ENCODE measurements at regions not wholly inside any gene's neighbourhood (a gene's known extent, or its start where the extent isn't known, plus 50 kb on each side); places are given as distances from the start of the nearest gene placed in this dataset.
"Not testable (repeated sequence)": the region's sequence is repeated elsewhere in the genome, so short reads cannot be mapped to it uniquely, and the experiment has no call there.

DNA sequence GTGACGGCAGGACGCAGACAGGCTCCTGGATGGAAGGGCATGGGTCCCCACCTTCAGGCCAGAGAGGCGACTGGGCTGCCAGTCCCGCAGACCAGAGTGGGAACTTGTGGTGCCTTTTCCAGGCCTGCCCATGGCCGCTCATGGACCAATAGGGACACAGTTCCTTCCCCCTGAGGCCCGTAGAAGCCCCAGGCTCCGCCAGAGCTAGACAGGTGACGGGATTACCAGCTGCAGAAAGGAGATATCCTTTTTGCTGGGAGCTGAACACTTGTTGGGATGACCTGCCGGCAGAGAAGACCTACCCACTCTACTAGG lies 73.6 kb upstream of the RASSF8 start:
- TF ChIP-seq, protein P1, sequence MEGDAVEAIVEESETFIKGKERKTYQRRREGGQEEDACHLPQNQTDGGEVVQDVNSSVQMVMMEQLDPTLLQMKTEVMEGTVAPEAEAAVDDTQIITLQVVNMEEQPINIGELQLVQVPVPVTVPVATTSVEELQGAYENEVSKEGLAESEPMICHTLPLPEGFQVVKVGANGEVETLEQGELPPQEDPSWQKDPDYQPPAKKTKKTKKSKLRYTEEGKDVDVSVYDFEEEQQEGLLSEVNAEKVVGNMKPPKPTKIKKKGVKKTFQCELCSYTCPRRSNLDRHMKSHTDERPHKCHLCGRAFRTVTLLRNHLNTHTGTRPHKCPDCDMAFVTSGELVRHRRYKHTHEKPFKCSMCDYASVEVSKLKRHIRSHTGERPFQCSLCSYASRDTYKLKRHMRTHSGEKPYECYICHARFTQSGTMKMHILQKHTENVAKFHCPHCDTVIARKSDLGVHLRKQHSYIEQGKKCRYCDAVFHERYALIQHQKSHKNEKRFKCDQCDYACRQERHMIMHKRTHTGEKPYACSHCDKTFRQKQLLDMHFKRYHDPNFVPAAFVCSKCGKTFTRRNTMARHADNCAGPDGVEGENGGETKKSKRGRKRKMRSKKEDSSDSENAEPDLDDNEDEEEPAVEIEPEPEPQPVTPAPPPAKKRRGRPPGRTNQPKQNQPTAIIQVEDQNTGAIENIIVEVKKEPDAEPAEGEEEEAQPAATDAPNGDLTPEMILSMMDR (IDR thresholded peaks at IDR 0.05; ENCODE audit: unreplicated experiment in 3 of 3): no peak
- Mint-ChIP-seq H3K27ac (no peak overlapping the region), H3K4me1 (peaks cover 15% of the 10 kb centered on the region), H3K27me3 (ENCODE audit: low read depth) (no peaks in the 10 kb centered on the region), H3K9me3 (peaks cover 10% of the 10 kb centered on the region), H3K36me3 (ENCODE audit: low read depth) (no peaks in the 10 kb centered on the region), H3K4me3 (no peak overlapping the region)

GRCh38 chr12:25886396-25886795 lies 72.1 kb upstream of the RASSF8 start:
- Mint-ChIP-seq H3K4me1 (peaks cover 15% of the 10 kb centered on the region), H3K9me3 (peaks cover 8% of the 10 kb centered on the region), H3K27ac (no peak overlapping the region), H3K27me3 (ENCODE audit: low read depth) (no peaks in the 10 kb centered on the region), H3K36me3 (ENCODE audit: low read depth) (no peaks in the 10 kb centered on the region), H3K4me3 (no peak overlapping the region)
- TF ChIP-seq, protein P1 (IDR thresholded peaks at IDR 0.05; ENCODE audit: unreplicated experiment in 3 of 3): no peak

- Mint-ChIP-seq H3K4me3 (no peak overlapping the region), H3K4me1 (peaks cover 15% of the 10 kb centered on the region), H3K9me3 (peaks cover 3% of the 10 kb centered on the region), H3K27ac (no peak overlapping the region), H3K27me3 (ENCODE audit: low read depth) (no peaks in the 10 kb centered on the region), H3K36me3 (ENCODE audit: low read depth) (no peaks in the 10 kb centered on the region)
- TF ChIP-seq, protein P1 (IDR thresholded peaks at IDR 0.05; ENCODE audit: unreplicated experiment in 3 of 3): no peak
Measured at GRCh38 chr12:25887367-25887766, 71.1 kb upstream of the RASSF8 start.

DNA sequence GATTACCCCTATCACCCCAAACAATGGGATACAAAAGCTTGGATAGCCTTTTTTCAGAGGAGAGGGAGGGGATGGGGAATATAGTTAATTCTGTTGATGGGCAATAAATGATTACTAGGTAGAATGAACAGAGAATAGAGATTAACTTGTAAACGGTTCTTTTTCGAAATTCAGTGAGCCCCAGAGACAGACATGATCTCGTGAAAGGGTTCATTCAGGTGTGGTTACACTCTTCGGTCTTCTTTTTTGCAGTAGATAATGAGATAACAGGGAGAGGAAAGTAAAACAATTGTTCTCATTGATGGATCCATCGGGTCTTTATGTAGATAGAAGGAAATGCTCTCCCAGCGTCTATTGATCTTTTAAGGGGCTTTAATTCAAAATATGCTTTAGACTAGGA lies 69.3 kb upstream of the RASSF8 start:
- TF ChIP-seq, protein P1 (IDR thresholded peaks at IDR 0.05; ENCODE audit: unreplicated experiment in 3 of 3): no peak
- H3K27me3 Mint-ChIP-seq (ENCODE audit: low read depth): no peaks in the 10 kb centered on the region
- H3K4me1 Mint-ChIP-seq: peaks cover 15% of the 10 kb centered on the region
- H3K27ac Mint-ChIP-seq: no peak overlapping the region
- H3K9me3 Mint-ChIP-seq: peaks cover 3% of the 10 kb centered on the region
- H3K36me3 Mint-ChIP-seq (ENCODE audit: low read depth): no peaks in the 10 kb centered on the region
- no peak overlapping the region for H3K4me3 Mint-ChIP-seq

DNA sequence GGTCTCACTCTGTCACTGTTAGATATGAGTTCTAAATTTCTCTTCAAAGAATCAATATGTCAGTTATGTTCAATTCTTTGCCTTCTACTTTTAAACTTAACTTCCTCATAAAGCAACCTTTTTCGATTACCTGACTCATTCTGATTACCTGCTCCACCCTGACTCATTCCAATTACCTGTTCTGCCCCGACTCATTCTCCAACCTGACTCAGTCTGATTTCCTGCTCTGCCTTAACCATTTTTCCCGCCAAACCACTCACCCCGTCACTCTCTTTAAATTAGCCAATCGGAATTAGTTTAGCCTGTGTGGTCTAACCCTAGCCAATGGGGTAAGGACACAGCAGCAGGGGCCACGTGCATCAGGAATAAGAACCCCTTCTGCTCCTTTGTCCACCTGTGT lies 67.4 kb upstream of the RASSF8 start:
- H3K4me3 Mint-ChIP-seq: not testable (repeated sequence)

DNA sequence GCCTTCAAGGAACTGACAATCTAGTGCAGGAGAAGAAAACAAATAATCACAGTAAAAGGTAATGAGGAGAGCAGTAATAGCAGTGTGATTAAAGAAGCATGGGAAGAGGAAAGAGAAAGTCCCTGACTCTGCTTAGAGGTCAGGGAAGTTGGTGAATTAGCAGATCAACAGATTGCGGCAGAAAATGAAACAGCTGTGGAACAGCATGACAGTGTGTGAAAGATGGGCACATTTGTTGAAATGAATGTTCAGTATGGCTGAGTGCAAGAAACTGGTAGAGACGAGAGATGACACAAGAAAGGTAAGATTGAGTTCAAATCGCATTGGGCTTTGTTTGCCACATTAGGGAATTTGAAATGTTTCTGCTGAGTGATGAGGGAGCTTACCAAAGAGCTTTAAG lies 63.7 kb upstream of the RASSF8 start:
- no peak overlapping the region for H3K27ac Mint-ChIP-seq
- no peaks in the 10 kb centered on the region for H3K27me3 Mint-ChIP-seq (ENCODE audit: low read depth)
- no peaks in the 10 kb centered on the region for H3K36me3 Mint-ChIP-seq (ENCODE audit: low read depth)
- H3K4me3 Mint-ChIP-seq: no peak overlapping the region
- peaks cover 9% of the 10 kb centered on the region for H3K9me3 Mint-ChIP-seq
- TF ChIP-seq, protein P1 (IDR thresholded peaks at IDR 0.05; ENCODE audit: unreplicated experiment in 3 of 3): no peak
- H3K4me1 Mint-ChIP-seq: no peaks in the 10 kb centered on the region

More for the DNA sequence above, 67.4 kb upstream of the RASSF8 start:
- peaks cover 15% of the 10 kb centered on the region for H3K4me1 Mint-ChIP-seq
- H3K9me3 Mint-ChIP-seq; H3K27ac Mint-ChIP-seq; H3K27me3 Mint-ChIP-seq (ENCODE audit: low read depth); H3K36me3 Mint-ChIP-seq (ENCODE audit: low read depth): not testable (repeated sequence)

DNA sequence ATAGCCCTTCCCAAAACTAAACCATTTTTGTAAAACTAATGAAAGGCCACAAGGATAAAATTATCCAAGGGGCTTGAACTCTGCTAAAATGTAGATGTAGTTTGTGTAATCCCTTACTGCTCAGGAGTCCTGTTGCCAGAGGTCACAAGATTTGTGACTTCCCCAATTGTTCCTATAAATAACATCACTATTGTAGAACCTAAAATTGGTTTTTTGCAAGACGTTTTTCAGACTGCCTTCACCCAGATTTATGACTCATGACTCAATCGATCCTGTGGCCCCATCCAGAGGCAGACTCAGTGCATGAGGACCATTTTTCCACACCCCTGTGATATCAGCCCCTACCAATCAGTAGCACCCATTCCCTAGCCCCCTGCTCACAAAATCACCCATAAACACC lies 61.5 kb upstream of the RASSF8 start:
- H3K4me3 Mint-ChIP-seq: no peak overlapping the region
- H3K9me3 Mint-ChIP-seq: peaks cover 9% of the 10 kb centered on the region
- H3K27me3 Mint-ChIP-seq (ENCODE audit: low read depth): peaks cover under 1% of the 10 kb centered on the region
- H3K27ac Mint-ChIP-seq: no peak overlapping the region
- TF ChIP-seq, protein P1 (IDR thresholded peaks at IDR 0.05; ENCODE audit: unreplicated experiment in 3 of 3): no peak
- H3K36me3 Mint-ChIP-seq (ENCODE audit: low read depth): no peaks in the 10 kb centered on the region
- no peaks in the 10 kb centered on the region for H3K4me1 Mint-ChIP-seq
